Left forelimb (tissue), 1 donor: ENCODE measurements at regions not wholly inside any gene's neighbourhood (a gene's known extent, or its start where the extent isn't known, plus 50 kb on each side); places are given as distances from the start of the nearest gene placed in this dataset.
"Not testable (repeated sequence)": the region's sequence is repeated elsewhere in the genome, so short reads cannot be mapped to it uniquely, and the experiment has no call there.

Source experiments
- DNase-seq: peaks from one replicate; pipeline ENCODE4 v3.0.0-alpha.2; 2018; ENCODE audit warnings: low spot score

- DNase-seq, result no peak
Observed at GRCh38 chr6:14478381-14479225, 361.0 kb downstream of the CD83 start.

- not testable (repeated sequence) for DNase-seq
Observed at GRCh38 chr6:14481946-14482345, 364.4 kb downstream of the CD83 start.

GRCh38 chr6:14487625-14488024 is 370.1 kb downstream of the CD83 start:
- DNase-seq, result no peak

DNA sequence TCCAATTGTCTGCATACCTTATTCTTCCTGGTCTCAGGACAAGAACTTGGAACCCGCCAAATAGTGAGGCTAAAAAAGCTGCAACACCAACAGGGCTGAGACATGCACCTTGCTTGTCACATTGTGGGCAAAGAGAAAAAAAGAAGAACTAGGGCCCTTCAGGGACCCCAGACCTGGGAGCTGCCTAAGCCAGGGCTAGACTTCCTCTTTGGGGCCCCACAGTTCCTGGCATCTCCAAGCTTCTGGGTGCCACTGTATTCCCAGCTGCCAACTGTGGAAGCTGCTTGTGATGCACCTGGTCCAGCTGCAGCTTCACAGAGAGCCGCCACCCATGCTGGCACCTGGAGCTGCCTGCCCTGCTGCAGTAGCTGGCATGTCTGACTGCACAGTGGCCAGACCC is 370.6 kb downstream of the CD83 start:
- no peak for DNase-seq

- no peak for DNase-seq
Observed at GRCh38 chr6:14489445-14489844, 371.9 kb downstream of the CD83 start.

- no peak for DNase-seq
Observed at GRCh38 chr6:14498748-14499147, 381.2 kb downstream of the CD83 start.

DNA sequence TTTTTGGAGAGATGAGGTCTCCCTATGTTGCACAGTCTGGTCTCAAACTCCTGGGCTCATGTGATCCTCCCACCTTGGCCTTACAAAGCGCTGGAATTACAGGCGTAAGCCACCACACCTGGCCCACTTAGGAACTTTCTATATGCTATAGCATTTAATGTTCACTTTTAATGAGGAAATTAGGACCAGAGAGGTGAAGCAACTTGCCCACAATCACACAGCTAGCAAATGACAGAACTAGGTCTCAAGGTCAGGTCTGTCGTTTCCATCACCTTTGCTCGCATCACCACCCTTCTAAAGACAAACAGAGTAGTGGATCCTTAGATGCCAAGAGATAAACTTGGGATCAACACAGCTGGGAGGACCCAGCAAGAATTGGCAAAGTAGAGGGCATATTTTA is 381.7 kb downstream of the CD83 start:
- no peak for DNase-seq

- no peak for DNase-seq
Observed at GRCh38 chr6:14499841-14500240, 382.3 kb downstream of the CD83 start.

- no peak for DNase-seq
Observed at GRCh38 chr6:14500809-14501208, 383.2 kb downstream of the CD83 start.

DNA sequence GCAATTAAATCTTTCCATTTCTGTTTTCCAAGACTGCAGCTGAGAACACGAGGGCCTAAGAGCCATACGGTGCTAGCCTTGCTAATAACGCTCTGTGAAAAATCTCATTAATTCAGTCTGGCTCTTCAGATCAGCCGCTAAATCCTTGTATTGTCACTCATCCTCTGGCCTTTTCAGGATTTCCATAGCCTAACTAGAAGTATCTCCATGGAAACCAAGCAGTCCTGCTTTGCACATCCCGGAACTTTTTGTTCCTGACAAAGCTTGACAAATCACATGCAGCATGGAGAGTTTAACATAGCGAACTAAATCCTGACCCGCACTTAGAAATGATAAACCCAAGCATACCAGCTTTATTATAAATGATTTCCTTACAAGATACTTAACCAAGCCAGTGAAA is 383.7 kb downstream of the CD83 start:
- DNase-seq, result no peak

DNA sequence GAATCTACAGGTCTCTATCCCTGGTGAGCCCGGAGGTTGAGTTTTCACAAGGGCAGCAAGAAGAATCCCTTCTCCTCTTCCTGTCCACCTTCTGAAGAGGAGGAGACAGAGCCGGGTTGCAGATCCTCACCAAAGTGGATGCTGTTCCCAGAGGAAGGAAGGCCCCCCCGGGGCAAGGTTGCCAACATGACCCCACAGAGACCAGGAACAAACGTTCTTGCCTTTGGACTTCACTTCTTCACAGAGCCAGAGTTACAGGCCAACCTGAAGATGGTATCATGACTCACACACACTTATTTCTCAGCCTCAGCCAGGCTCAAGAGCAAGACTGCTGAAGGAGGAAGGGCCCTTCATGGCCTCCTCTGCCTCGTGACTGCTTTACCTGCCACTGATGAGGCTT is 384.3 kb downstream of the CD83 start:
- no peak for DNase-seq

GRCh38 chr6:14502551-14502950 is 385.0 kb downstream of the CD83 start:
- DNase-seq, result no peak

GRCh38 chr6:14505401-14505800 is 387.8 kb downstream of the CD83 start:
- DNase-seq, result no peak

GRCh38 chr6:14506656-14507246 is 389.2 kb downstream of the CD83 start:
- no peak for DNase-seq

DNA sequence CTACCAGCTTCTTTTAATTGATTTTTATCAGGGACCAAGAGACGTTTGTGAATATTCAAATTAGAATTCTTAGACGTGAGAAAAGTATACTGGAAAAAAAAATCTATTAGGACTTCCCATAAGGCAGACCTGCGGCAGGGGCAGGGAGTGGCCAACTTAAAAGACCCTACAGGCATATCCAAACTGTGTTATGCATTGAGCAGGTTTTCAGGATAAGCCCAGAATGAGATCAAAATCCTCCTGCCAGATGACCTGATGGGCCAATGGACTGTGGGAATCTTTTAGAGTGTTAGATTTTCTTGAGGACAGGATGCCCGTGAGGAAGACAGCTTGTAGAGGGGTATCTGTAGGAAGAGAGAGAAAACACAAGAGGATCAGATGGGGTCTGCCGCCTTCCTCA is 391.5 kb downstream of the CD83 start:
- no peak for DNase-seq

DNA sequence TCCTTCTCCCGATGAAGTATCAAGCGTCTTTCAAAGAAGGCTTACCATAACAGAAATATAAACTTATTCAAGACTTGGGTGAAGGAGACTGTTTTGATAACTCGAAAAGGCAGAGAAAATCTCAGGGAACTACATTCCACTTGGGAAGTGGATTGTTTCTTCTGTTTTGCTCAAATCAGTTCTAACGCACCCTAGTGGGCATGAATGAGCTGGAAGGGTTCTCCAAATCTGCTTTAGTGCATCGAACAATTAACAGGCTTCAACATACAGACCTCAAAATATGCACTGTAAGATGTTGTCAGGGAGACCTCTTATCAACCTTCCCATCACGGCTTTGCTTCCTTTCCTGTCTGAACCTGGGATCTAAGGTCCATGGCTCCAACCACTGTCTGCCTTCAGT is 392.5 kb downstream of the CD83 start:
- no peak for DNase-seq

DNA sequence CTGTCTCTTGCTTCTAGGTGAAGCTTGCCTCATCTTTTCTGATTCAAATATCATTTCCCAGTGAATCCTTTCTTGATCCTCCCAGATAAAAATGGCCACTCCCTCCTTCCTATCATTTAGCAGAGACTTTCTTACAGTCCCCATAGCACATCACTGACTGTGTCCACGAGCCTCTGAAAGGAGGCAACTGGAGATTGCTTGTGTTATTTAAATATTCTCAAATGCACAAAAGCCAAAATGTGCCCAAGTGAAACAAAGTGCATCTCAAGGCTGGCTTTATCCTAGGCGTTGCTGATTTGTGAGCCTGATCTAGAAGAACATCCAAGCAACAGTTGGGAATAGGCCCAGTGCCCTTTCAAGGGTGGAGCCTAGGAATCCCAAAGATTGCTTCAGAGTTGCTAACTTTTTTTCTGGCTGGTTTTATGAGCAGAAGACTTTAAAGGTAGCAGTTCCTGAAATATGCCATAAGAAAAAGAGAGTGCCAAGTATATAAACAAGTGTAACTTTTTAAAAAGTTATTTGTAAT is 393.6 kb downstream of the CD83 start:
- no peak for DNase-seq

DNA sequence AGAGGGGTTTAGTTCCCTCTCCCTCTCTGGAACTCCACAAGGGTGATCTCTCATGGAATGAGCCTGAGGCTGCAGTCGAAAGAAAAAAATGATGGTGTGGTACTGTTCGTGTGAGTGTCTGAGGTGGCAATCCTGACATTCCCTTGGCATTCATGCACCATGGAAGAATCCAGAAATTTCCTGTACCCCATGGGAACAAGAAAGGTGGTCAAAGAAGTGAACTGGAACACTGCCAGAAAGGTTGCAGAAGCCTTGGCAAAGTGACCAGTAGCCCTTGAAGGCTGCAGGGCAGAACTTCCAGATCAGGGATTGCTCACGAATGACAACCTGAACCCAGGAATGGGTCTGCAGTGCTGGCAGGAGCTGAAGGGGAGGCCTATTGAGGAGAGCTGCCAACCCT is 394.7 kb downstream of the CD83 start:
- no peak for DNase-seq

GRCh38 chr6:14513496-14514393 is 396.2 kb downstream of the CD83 start:
- DNase-seq, result no peak

GRCh38 chr6:14516956-14517355 is 399.4 kb downstream of the CD83 start:
- no peak for DNase-seq

- no peak for DNase-seq
Observed at GRCh38 chr6:14517516-14518105, 400.0 kb downstream of the CD83 start.
